Activated CD8-positive, alpha-beta memory T cell treated with anti-CD3 and anti-CD28 coated beads, Interleukin-2, amount 10 ng/mL, durations not matched to agents 7 days and 5 days (primary cell): ENCODE measurements at regions not wholly inside any gene's neighbourhood (a gene's known extent, or its start where the extent isn't known, plus 50 kb on each side); places are given as distances from the start of the nearest gene placed in this dataset.

Source experiments
- ATAC-seq: fragments of 150-1000 bp; cut with Tn5 transposase; one replicate; pipeline ENCODE4 v1.10.0; 2021; ENCODE audit warnings: moderate library complexity
- CTCF ChIA-PET: fragments of 350-600 bp; sonication (Branson Sonifier 250); formaldehyde crosslinking; loops from one replicate; lab custom pipeline; 2021; ENCODE audit warnings: antibody characterized with exemption; lab: Charles Lee
- DNase-seq: peaks from one replicate; pipeline ENCODE4 v3.0.0-alpha.2; 2020
- H3K27ac Mint-ChIP-seq: one replicate; pipeline ENCODE4 v1.8.0; 2021; ENCODE audit warnings: mild to moderate bottlenecking, mixed read lengths
- H3K27me3 Mint-ChIP-seq: one replicate; pipeline ENCODE4 v1.8.0; 2021; ENCODE audit warnings: mixed read lengths
- H3K36me3 Mint-ChIP-seq: one replicate; pipeline ENCODE4 v1.8.0; 2021; ENCODE audit warnings: mild to moderate bottlenecking, mixed read lengths
- H3K4me1 Mint-ChIP-seq: one replicate; pipeline ENCODE4 v1.8.0; 2021; ENCODE audit warnings: mixed read lengths
- H3K4me3 Mint-ChIP-seq: one replicate; pipeline ENCODE4 v1.8.0; 2021; ENCODE audit warnings: mild to moderate bottlenecking, moderate library complexity, mixed read lengths
- H3K9me3 Mint-ChIP-seq: one replicate; pipeline ENCODE4 v1.8.0; 2022; ENCODE audit warnings: low read depth, mixed read lengths

DNA sequence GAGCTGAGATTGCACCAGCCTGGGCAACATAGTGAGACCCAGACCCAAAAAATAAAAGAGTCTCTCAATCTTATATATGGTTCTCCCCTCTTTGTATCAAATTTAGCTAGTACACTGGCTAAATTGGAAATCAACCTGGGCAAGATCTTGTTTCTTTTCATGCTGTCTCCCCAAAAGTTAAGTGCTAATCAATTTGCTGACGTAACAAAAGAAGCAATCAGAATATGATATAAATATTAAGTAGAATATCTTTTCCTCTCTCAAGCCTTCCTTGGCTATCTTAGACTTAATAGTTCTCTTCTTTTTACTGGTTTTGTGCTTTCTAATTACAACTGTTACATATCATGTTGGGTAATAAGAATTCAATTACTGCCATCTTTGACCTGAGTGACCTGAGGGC, 258.9 kb downstream of the KCNRG start:
- DNase-seq (no peak), ATAC-seq (no peak)
- Mint-ChIP-seq H3K27me3 (peaks cover 42% of the 10 kb centered on the region), H3K4me1 (no peaks in the 10 kb centered on the region), H3K4me3 (no peak overlapping the region), H3K9me3 (peaks cover 9% of the 10 kb centered on the region), H3K27ac (no peak overlapping the region), H3K36me3 (peaks cover 5% of the 10 kb centered on the region)
- CTCF ChIA-PET, result no interaction called here

DNA sequence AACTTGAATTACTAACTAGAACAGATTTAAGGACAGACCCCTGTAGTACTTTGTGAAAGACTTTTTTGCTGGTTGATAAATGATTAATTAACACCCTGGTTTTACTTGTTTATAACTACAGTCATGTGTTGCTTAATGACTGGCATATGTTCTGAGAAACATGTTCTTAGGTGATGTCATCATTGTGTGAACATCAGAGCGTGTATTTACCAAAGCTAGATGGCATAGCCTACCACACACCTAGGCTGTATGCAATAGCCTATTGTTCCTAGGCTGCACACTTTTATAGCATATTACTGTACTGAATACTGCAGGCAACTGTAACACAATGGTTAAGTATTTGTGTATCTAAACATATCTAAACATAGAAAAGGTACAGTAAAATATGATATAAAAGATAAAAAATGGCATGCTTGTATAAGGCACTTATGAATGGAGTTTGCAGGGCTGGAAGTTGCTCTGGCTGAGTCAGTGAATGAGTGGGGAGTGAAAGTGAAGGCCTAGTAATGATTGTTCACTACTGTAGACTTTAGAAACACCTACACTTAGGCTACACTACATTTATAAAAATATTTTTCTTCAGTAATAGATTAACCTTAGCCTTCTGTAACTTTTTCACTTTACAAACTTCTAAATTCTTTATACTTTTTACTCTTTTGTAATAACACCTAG, 260.3 kb downstream of the KCNRG start:
- Mint-ChIP-seq H3K4me3 (no peak overlapping the region), H3K36me3 (peaks cover 5% of the 10 kb centered on the region), H3K27ac (no peak overlapping the region), H3K4me1 (no peaks in the 10 kb centered on the region), H3K27me3 (peaks cover 47% of the 10 kb centered on the region), H3K9me3 (peaks cover 9% of the 10 kb centered on the region)
- DNase-seq (no peak), ATAC-seq (no peak)
- CTCF ChIA-PET, result no interaction called here

- peaks cover 5% of the 10 kb centered on the region for H3K36me3 Mint-ChIP-seq
- DNase-seq (no peak), ATAC-seq (no peak)
- no peaks in the 10 kb centered on the region for H3K4me1 Mint-ChIP-seq
- CTCF ChIA-PET, result no interaction called here
- peaks cover 9% of the 10 kb centered on the region for H3K9me3 Mint-ChIP-seq
- H3K27me3 Mint-ChIP-seq, result peaks cover 44% of the 10 kb centered on the region
- no peak overlapping the region for H3K27ac Mint-ChIP-seq
- no peak overlapping the region for H3K4me3 Mint-ChIP-seq
Observed at GRCh38 chr13:50276550-50276949, 261.3 kb downstream of the KCNRG start.

GRCh38 chr13:50277127-50277526, 261.9 kb downstream of the KCNRG start:
- H3K9me3 Mint-ChIP-seq, result peaks cover 9% of the 10 kb centered on the region
- CTCF ChIA-PET, result no interaction called here
- peaks cover 8% of the 10 kb centered on the region for H3K36me3 Mint-ChIP-seq
- H3K4me1 Mint-ChIP-seq, result no peaks in the 10 kb centered on the region
- H3K27me3 Mint-ChIP-seq, result peaks cover 42% of the 10 kb centered on the region
- no peak overlapping the region for H3K4me3 Mint-ChIP-seq
- no peak overlapping the region for H3K27ac Mint-ChIP-seq
- no peak for ATAC-seq
- DNase-seq, result no peak

GRCh38 chr13:50277906-50278305, 262.7 kb downstream of the KCNRG start:
- peaks cover 9% of the 10 kb centered on the region for H3K9me3 Mint-ChIP-seq
- H3K27ac Mint-ChIP-seq, result no peak overlapping the region
- peaks cover 8% of the 10 kb centered on the region for H3K36me3 Mint-ChIP-seq
- DNase-seq (no peak), ATAC-seq (no peak)
- no peak overlapping the region for H3K4me3 Mint-ChIP-seq
- H3K4me1 Mint-ChIP-seq, result no peaks in the 10 kb centered on the region
- H3K27me3 Mint-ChIP-seq, result peaks cover 42% of the 10 kb centered on the region
- CTCF ChIA-PET, result no interaction called here

- Mint-ChIP-seq H3K4me1 (peaks cover 17% of the 10 kb centered on the region), H3K27ac (no peak overlapping the region), H3K9me3 (peaks cover 9% of the 10 kb centered on the region), H3K27me3 (peaks cover 56% of the 10 kb centered on the region), H3K36me3 (peaks cover 17% of the 10 kb centered on the region), H3K4me3 (no peak overlapping the region)
- CTCF ChIA-PET, result interaction anchor here (0.6 to 1.4 kb wide), 2 partner anchors 10 to 97 kb away, joined by 3 read pairs; no protein-coding TSS in a partner anchor
- ATAC-seq, result no peak
- DNase-seq, result no peak
Observed at GRCh38 chr13:50280441-50280937, 265.2 kb downstream of the KCNRG start.

DNA sequence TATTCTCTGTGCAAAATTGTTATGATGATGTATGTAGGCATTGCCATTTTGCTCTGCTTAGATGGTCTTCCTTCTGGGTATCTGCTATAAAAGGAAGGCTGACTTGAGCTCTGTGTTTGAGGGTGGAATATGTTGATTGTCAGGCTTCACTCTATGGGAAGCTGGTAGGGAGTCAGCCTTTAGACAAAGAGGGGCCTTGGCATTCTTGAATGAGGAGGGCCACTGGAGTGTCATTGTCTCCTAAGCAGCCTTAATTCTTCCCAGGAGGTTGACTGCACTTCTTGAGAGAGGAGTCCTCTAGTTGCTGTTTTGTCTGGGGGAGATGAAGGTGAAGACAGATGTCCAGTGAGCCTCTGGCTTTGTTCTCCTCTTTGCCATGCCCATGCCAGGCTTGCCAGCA, 266.8 kb downstream of the KCNRG start:
- Mint-ChIP-seq H3K4me1 (peaks cover 17% of the 10 kb centered on the region), H3K27me3 (peaks cover 61% of the 10 kb centered on the region), H3K36me3 (peaks cover 15% of the 10 kb centered on the region), H3K27ac (no peak overlapping the region), H3K9me3 (peaks cover 8% of the 10 kb centered on the region), H3K4me3 (no peak overlapping the region)
- CTCF ChIA-PET, result interaction anchor here (1.4 kb wide), 1 partner anchor 12 kb away, joined by 3 read pairs; no protein-coding TSS in a partner anchor
- DNase-seq (no peak), ATAC-seq (no peak)

GRCh38 chr13:50283017-50283416, 267.8 kb downstream of the KCNRG start:
- Mint-ChIP-seq H3K36me3 (peaks cover 12% of the 10 kb centered on the region), H3K27me3 (peaks cover 56% of the 10 kb centered on the region), H3K27ac (no peak overlapping the region), H3K4me1 (peaks cover 17% of the 10 kb centered on the region), H3K4me3 (no peak overlapping the region), H3K9me3 (peaks cover 3% of the 10 kb centered on the region)
- DNase-seq (no peak), ATAC-seq (no peak)
- CTCF ChIA-PET, result no interaction called here

DNA sequence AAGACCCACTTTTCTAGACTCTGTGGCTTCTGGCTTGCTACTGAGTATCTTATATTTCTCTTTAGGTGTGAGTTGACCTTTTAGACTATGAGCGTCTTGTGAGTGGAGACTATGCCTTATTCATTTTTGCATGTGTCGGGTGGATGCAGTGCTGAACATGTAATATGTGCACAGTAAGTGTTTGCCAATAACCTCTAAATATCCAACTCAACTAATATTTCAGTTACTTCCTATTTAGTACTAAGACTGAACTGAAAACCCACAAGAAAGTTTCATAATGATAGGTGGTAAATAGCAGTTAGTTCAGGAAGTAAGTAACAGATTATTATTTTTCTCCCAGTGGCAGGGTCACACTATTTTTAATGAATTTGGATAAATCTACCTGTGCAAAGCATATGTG, 269.3 kb downstream of the KCNRG start:
- H3K4me3 Mint-ChIP-seq, result no peak overlapping the region
- CTCF ChIA-PET, result no interaction called here

GRCh38 chr13:50285283-50285682, 270.0 kb downstream of the KCNRG start:
- Mint-ChIP-seq H3K9me3 (peaks cover 3% of the 10 kb centered on the region), H3K4me3 (no peak overlapping the region), H3K36me3 (peaks cover 17% of the 10 kb centered on the region), H3K27ac (no peak overlapping the region), H3K27me3 (peaks cover 41% of the 10 kb centered on the region), H3K4me1 (peaks cover 17% of the 10 kb centered on the region)
- DNase-seq (no peak), ATAC-seq (no peak)
- CTCF ChIA-PET, result no interaction called here

More for the DNA sequence above, 269.3 kb downstream of the KCNRG start:
- DNase-seq (no peak), ATAC-seq (peak; percentile 42)
- Mint-ChIP-seq H3K27ac (no peak overlapping the region), H3K27me3 (peaks cover 48% of the 10 kb centered on the region), H3K4me1 (peaks cover 17% of the 10 kb centered on the region), H3K36me3 (peaks cover 15% of the 10 kb centered on the region), H3K9me3 (peaks cover 3% of the 10 kb centered on the region)

DNA sequence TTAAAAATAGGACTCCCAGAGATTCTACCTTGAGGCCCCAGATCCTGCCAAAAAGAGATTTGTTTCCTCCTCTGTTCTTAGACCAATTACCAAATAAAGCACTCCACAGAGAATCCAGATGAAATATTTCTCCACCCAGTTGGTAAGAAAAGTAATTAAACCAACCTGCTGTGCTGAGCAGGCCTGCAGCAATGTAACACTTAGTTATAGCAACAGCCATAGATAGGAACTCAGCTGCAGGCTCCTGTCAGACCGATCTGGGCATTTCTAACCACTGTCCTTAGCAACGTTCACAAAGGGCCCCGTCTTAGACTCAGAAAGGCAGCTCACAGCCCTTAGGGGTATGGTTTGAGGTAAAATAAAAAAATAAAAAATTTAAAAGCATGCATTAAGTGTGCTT, 271.1 kb downstream of the KCNRG start:
- CTCF ChIA-PET, result no interaction called here
- no peak for DNase-seq
- ATAC-seq, result no peak
- peaks cover 18% of the 10 kb centered on the region for H3K4me1 Mint-ChIP-seq
- no peak overlapping the region for H3K4me3 Mint-ChIP-seq
- peaks cover 3% of the 10 kb centered on the region for H3K9me3 Mint-ChIP-seq
- H3K27ac Mint-ChIP-seq, result no peak overlapping the region
- H3K36me3 Mint-ChIP-seq, result peaks cover 17% of the 10 kb centered on the region
- H3K27me3 Mint-ChIP-seq, result peaks cover 38% of the 10 kb centered on the region

DNA sequence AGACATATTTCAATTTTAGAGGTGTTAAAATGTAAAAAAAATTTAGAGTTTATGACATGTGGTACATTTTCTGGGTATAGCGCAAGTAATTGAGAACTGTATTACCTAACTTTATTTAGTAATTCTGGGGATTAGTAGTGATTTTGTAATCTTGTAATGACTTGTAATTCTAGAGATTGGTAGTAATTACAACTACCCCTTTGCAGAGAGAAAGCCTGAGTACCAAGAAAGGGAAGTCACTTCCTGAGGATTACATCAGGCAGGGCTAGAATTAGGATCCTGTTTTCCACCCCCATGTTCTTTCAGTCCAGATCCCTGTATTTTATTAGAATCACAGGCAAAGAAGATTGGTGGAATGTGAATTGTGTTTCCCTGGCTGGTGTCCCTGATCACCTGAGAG, 274.9 kb downstream of the KCNRG start:
- H3K9me3 Mint-ChIP-seq, result no peaks in the 10 kb centered on the region
- no peak overlapping the region for H3K27ac Mint-ChIP-seq
- CTCF ChIA-PET, result no interaction called here
- peaks cover 13% of the 10 kb centered on the region for H3K4me1 Mint-ChIP-seq
- ATAC-seq (no peak), DNase-seq (no peak)
- no peak overlapping the region for H3K4me3 Mint-ChIP-seq
- H3K36me3 Mint-ChIP-seq, result peaks cover 8% of the 10 kb centered on the region
- peaks cover 20% of the 10 kb centered on the region for H3K27me3 Mint-ChIP-seq

DNA sequence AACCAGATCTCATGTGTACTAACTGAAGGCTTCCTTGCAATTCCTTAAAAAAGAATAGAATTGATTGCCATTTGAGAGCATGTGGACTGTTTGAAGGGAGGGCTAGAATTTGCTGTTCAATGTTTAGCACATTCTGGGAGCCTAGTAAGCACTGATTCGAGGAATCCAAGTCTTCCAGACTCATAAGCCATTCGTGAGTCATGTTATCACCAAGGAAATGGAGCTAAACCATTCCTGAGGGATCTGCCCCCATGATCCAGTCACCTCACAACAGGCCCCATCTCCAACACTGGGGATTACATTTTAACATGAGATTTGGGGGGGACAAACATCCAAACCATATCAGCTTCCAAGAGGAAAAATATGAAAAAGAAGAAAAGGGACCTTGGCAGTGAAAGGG, 276.4 kb downstream of the KCNRG start:
- H3K4me1 Mint-ChIP-seq, result peaks cover 12% of the 10 kb centered on the region
- no peaks in the 10 kb centered on the region for H3K9me3 Mint-ChIP-seq
- CTCF ChIA-PET, result no interaction called here
- DNase-seq (no peak), ATAC-seq (no peak)
- H3K27me3 Mint-ChIP-seq, result peaks cover 16% of the 10 kb centered on the region
- peaks cover 7% of the 10 kb centered on the region for H3K36me3 Mint-ChIP-seq
- H3K27ac Mint-ChIP-seq, result no peak overlapping the region
- no peak overlapping the region for H3K4me3 Mint-ChIP-seq

DNA sequence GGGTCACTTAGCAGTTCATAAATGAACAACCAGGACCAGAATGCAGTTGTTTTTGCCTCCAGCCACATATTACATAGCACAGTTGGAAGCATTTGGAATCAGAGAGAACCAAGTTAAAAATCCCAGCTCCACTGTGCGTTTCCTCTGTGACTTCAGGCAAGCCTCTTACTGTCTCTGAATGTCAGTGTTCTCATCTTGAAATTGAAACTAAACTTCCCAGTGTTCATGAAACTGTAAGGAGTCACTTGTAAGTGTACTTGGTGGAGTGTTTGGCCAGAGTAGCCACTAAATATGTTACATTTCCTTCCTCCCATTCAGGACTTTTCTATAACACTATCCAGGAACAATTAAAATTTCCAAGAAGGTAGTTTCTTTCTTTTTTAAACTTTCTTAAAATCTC, 276.8 kb downstream of the KCNRG start:
- DNase-seq, result no peak
- no peak for ATAC-seq
- Mint-ChIP-seq H3K4me3 (no peak overlapping the region), H3K36me3 (peaks cover 9% of the 10 kb centered on the region), H3K9me3 (no peaks in the 10 kb centered on the region), H3K27ac (no peak overlapping the region), H3K4me1 (peaks cover 12% of the 10 kb centered on the region), H3K27me3 (peaks cover 16% of the 10 kb centered on the region)
- CTCF ChIA-PET, result no interaction called here
